Neural progenitor cell (in vitro differentiated cells): ENCODE measurements at regions not wholly inside any gene's neighbourhood (a gene's known extent, or its start where the extent isn't known, plus 50 kb on each side); places are given as distances from the start of the nearest gene placed in this dataset.

Experiments used
- DNase-seq: peaks from one replicate; pipeline ENCODE4 v3.0.0-alpha.2; 2016; ENCODE audit warnings: low spot score
- H2AFZ ChIP-seq: fragments of 200-600 bp; sonication (generic); replicated peaks from 2 replicates; pipeline ENCODE4 v1.6.1; 2016; ENCODE audit warnings: antibody characterized with exemption
- H3F3A ChIP-seq: fragments of 200-600 bp; sonication (generic); 2 replicates; pipeline ENCODE4 v1.6.1; 2016; ENCODE audit warnings: antibody characterized with exemption, low read depth
- H3K27ac ChIP-seq: fragments of 200-600 bp; sonication (generic); 2 replicates; pipeline ENCODE4 v1.5.1; 2016; ENCODE audit warnings: mild to moderate bottlenecking
- H3K27me3 ChIP-seq: fragments of 200-600 bp; sonication (generic); 2 replicates; pipeline ENCODE4 v1.6.1; 2016; ENCODE audit warnings: mild to moderate bottlenecking, moderate library complexity
- H3K36me3 ChIP-seq: fragments of 200-600 bp; sonication (generic); 2 replicates; pipeline ENCODE4 v1.5.1; 2016
- H3K4me1 ChIP-seq: fragments of 200-600 bp; sonication (generic); 2 replicates; pipeline ENCODE4 v1.6.1; 2016; ENCODE audit warnings: mixed run types
- H3K4me2 ChIP-seq: fragments of 200-600 bp; sonication (generic); 2 replicates; pipeline ENCODE4 v1.6.1; 2016
- H3K4me3 ChIP-seq: fragments of 200-600 bp; sonication (generic); 2 replicates; pipeline ENCODE4 v1.5.1; 2016
- H3K79me2 ChIP-seq: fragments of 200-600 bp; sonication (generic); 2 replicates; pipeline ENCODE4 v1.6.1; 2016; ENCODE audit warnings: low read depth
- H3K9ac ChIP-seq: fragments of 200-600 bp; sonication (generic); 2 replicates; pipeline ENCODE4 v1.6.1; 2016
- H3K9me3 ChIP-seq: fragments of 200-600 bp; sonication (generic); 2 replicates; pipeline ENCODE4 v1.5.1; 2016; ENCODE audit warnings: low read depth
- H4K20me1 ChIP-seq: fragments of 200-600 bp; sonication (generic); 2 replicates; pipeline ENCODE4 v1.6.1; 2016; ENCODE audit warnings: low read depth
- H3K27ac Mint-ChIP-seq: 3 replicates; pipeline ENCODE4 v1.8.0; 2021; ENCODE audit warnings: mixed read lengths
- H3K27me3 Mint-ChIP-seq: 2 replicates; pipeline ENCODE4 v1.8.0; 2022; ENCODE audit warnings: low read depth, mild to moderate bottlenecking, inconsistent platforms, moderate library complexity, mixed read lengths; ENCODE audit not compliant: insufficient read depth
- H3K36me3 Mint-ChIP-seq: 3 replicates; pipeline ENCODE4 v1.8.0; 2021; ENCODE audit warnings: mixed read lengths
- H3K4me1 Mint-ChIP-seq: 3 replicates; pipeline ENCODE4 v1.8.0; 2021; ENCODE audit warnings: mixed read lengths
- H3K4me3 Mint-ChIP-seq: 3 replicates; pipeline ENCODE4 v1.8.0; 2021; ENCODE audit warnings: mild to moderate bottlenecking, moderate library complexity, mixed read lengths
- H3K9me3 Mint-ChIP-seq: 3 replicates; pipeline ENCODE4 v1.8.0; 2020; ENCODE audit warnings: mixed read lengths
- EZH2 ChIP-seq: fragments of 200-600 bp; sonication (generic); IDR thresholded peaks from 2 replicates; pipeline ENCODE4 v1.6.1; 2017; ENCODE audit warnings: antibody characterized with exemption, mild to moderate bottlenecking, moderate library complexity
- EZH2phosphoT487 ChIP-seq: fragments of 200-600 bp; sonication (generic); IDR thresholded peaks from 2 replicates; pipeline ENCODE4 v1.6.1; 2017; ENCODE audit warnings: antibody characterized with exemption
- TF ChIP-seq, protein P1 (sequence below): fragments of 200-600 bp; sonication (generic); IDR thresholded peaks from 2 replicates; pipeline ENCODE4 v1.5.1; 2017; ENCODE audit warnings: antibody characterized with exemption, mild to moderate bottlenecking

DNA sequence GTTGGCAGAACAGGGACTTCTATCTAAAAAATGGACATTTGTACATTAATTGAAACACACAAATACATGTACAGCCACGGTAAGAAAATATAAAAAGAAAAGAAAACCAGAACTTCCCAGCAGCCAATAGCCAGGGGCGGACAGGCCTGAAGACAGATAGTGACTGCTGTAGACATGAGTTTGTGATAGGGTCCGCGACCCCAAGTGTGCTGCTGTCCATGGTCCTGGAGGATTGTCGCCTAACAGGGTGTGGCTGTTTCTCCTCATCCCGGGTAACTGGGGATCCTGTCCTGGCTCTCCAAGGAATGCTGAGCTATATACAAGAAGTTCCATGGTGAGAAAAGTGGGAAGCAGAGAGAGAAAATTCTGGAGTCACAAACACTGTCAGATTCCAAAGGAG, 266.5 kb upstream of the SALL3 start:
- no peaks in the 10 kb centered on the region for H3K9me3 ChIP-seq
- H3K27ac ChIP-seq = no peak overlapping the region
- TF ChIP-seq EZH2 = no peak
- TF ChIP-seq EZH2phosphoT487 = no peak
- TF ChIP-seq, protein P1, sequence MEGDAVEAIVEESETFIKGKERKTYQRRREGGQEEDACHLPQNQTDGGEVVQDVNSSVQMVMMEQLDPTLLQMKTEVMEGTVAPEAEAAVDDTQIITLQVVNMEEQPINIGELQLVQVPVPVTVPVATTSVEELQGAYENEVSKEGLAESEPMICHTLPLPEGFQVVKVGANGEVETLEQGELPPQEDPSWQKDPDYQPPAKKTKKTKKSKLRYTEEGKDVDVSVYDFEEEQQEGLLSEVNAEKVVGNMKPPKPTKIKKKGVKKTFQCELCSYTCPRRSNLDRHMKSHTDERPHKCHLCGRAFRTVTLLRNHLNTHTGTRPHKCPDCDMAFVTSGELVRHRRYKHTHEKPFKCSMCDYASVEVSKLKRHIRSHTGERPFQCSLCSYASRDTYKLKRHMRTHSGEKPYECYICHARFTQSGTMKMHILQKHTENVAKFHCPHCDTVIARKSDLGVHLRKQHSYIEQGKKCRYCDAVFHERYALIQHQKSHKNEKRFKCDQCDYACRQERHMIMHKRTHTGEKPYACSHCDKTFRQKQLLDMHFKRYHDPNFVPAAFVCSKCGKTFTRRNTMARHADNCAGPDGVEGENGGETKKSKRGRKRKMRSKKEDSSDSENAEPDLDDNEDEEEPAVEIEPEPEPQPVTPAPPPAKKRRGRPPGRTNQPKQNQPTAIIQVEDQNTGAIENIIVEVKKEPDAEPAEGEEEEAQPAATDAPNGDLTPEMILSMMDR = no peak
- Mint-ChIP-seq H3K9me3 (peaks cover 10% of the 10 kb centered on the region), H3K4me3 (no peak overlapping the region), H3K27me3 (peaks cover 7% of the 10 kb centered on the region), H3K4me1 (no peaks in the 10 kb centered on the region), H3K27ac (no peak overlapping the region), H3K36me3 (no peaks in the 10 kb centered on the region)
- H3F3A ChIP-seq = no peaks in the 10 kb centered on the region
- H3K4me3 ChIP-seq = no peak overlapping the region
- no peak overlapping the region for H3K4me2 ChIP-seq
- H3K9ac ChIP-seq = no peak overlapping the region
- peak; percentile 86 for DNase-seq
- H4K20me1 ChIP-seq = no peaks in the 10 kb centered on the region
- H3K36me3 ChIP-seq = no peaks in the 10 kb centered on the region
- no peaks in the 10 kb centered on the region for H3K79me2 ChIP-seq
- H3K27me3 ChIP-seq = no peaks in the 10 kb centered on the region
- H2AFZ ChIP-seq = no peak overlapping the region
- no peaks in the 10 kb centered on the region for H3K4me1 ChIP-seq

DNA sequence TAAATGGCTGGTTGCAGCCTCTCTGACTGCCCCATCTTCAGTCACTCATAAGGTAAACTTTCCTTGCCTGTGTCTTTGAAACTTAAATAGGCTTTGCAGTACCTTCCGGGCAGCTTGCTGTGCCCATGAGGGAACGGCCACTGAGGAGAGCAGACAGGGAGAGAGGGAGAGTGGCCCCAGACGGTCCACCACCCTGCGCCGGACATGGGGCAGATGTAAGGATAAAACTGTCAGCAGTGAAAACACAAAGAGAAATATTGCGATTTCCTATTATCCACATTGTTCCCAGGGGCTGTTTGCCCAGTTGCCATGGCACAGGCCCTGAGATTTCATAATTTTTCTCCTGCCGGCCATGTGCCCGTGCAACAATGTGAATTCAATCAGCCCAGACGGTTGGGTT, 265.9 kb upstream of the SALL3 start:
- Histone ChIP-seq H3K4me2 (no peak overlapping the region), H3K27me3 (no peaks in the 10 kb centered on the region), H2AFZ (no peak overlapping the region), H3F3A (no peaks in the 10 kb centered on the region), H3K27ac (no peak overlapping the region), H3K4me3 (no peak overlapping the region), H3K9me3 (no peaks in the 10 kb centered on the region), H3K36me3 (no peaks in the 10 kb centered on the region), H3K4me1 (no peaks in the 10 kb centered on the region), H3K79me2 (no peaks in the 10 kb centered on the region), H3K9ac (no peak overlapping the region), H4K20me1 (no peaks in the 10 kb centered on the region)
- TF ChIP-seq EZH2phosphoT487 (no peak), EZH2 (no peak)
- TF ChIP-seq, protein P1 = no peak
- no peak for DNase-seq
- Mint-ChIP-seq H3K4me3 (no peak overlapping the region), H3K27me3 (peaks cover 12% of the 10 kb centered on the region), H3K36me3 (no peaks in the 10 kb centered on the region), H3K27ac (no peak overlapping the region), H3K9me3 (peaks cover 4% of the 10 kb centered on the region), H3K4me1 (no peaks in the 10 kb centered on the region)

DNA sequence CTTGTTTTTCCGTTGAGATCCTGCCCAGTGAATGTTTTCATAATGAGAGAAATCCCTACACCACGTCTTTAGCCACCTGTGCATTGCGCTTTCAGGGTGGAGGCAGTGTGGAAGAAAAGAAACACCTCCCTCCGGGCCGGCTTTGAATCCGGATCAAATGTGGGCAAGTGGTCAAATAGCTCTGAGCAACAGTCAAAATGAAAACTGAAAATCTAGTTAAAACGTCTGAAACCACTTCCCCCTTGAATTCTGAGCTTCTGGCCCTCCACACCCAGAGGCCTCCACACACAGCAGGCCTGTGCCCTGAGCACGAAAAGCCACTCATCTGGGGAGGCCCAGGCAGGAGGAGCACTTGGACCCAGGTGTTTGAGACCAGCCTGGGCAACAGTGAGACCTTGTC, 263.6 kb upstream of the SALL3 start:
- no peak overlapping the region for H3K27ac ChIP-seq
- DNase-seq = no peak
- H3K79me2 ChIP-seq = no peaks in the 10 kb centered on the region
- H3F3A ChIP-seq = no peaks in the 10 kb centered on the region
- no peak overlapping the region for H3K4me2 ChIP-seq
- Mint-ChIP-seq H3K4me1 (peaks cover 7% of the 10 kb centered on the region), H3K4me3 (no peak overlapping the region), H3K27ac (no peak overlapping the region), H3K9me3 (peaks cover 4% of the 10 kb centered on the region), H3K27me3 (peaks cover 10% of the 10 kb centered on the region), H3K36me3 (peaks cover 3% of the 10 kb centered on the region)
- H3K9ac ChIP-seq = no peak overlapping the region
- H3K4me1 ChIP-seq = peaks cover 3% of the 10 kb centered on the region
- no peaks in the 10 kb centered on the region for H3K36me3 ChIP-seq
- no peak overlapping the region for H2AFZ ChIP-seq
- H3K9me3 ChIP-seq = no peaks in the 10 kb centered on the region
- TF ChIP-seq, protein P1 = no peak
- TF ChIP-seq EZH2phosphoT487 (no peak), EZH2 (no peak)
- no peak overlapping the region for H3K4me3 ChIP-seq
- no peaks in the 10 kb centered on the region for H4K20me1 ChIP-seq
- H3K27me3 ChIP-seq = peaks cover 4% of the 10 kb centered on the region
